Occipital lobe (tissue), 1 donor: ENCODE measurements at regions not wholly inside any gene's neighbourhood (a gene's known extent, or its start where the extent isn't known, plus 50 kb on each side); places are given as distances from the start of the nearest gene placed in this dataset.
A peak's percentile ranks its signal among the peaks of the same experiment; 100 is the strongest.

Experiments used
- DNase-seq: peaks from one replicate; lab custom pipeline; 2025; lab: John Stamatoyannopoulos, UW

GRCh38 chr9:73549991-73550390 lies 398.3 kb downstream of the ANXA1 start:
- no peak for DNase-seq

- no peak for DNase-seq
These were observed 401.6 kb downstream of the ANXA1 start for GRCh38 chr9:73553295-73553694.

- DNase-seq, result no peak
These were observed 406.8 kb downstream of the ANXA1 start for GRCh38 chr9:73558471-73558870.

DNA sequence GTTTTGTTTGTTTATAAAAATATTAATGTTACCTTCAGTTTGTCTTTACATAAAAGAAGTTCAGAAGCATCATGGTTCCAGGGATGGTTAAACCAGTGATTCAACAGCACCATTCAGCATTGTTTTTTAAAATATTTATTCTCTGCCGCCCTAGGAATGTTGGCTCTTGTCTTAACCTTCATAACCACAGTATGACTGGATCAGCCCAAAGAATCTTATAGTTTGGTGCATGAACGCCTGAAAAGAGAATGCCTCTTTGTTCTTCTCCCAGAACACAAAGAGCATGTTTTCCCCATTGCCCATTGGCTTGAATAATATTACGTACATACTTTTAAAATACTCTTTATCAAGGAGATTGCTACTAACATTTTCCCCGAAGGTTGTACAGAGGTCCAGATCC lies 413.4 kb downstream of the ANXA1 start:
- DNase-seq, result no peak

GRCh38 chr9:73565833-73566465 lies 414.3 kb downstream of the ANXA1 start:
- peak; percentile 22 for DNase-seq

GRCh38 chr9:73566627-73567026 lies 415.0 kb downstream of the ANXA1 start:
- DNase-seq, result no peak

DNA sequence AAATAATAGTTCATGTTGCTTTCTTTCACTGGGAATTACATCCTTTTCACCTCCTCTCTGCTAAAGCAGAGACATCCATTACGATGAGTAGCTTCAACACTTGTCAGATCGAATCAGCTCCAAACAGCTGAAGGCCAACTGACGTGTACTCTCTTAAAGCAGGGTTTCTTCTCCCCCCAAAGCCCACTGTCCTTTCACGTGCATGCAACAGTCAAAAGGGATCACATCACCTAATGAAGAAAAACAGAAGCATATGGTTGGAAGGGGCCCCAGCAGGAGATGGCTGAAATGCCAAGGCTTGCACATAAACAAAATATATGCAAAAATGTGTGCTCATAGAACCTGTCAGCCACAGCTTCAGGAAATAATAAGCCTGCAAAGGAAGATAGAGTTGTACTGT lies 421.6 kb downstream of the ANXA1 start:
- DNase-seq, result no peak

DNA sequence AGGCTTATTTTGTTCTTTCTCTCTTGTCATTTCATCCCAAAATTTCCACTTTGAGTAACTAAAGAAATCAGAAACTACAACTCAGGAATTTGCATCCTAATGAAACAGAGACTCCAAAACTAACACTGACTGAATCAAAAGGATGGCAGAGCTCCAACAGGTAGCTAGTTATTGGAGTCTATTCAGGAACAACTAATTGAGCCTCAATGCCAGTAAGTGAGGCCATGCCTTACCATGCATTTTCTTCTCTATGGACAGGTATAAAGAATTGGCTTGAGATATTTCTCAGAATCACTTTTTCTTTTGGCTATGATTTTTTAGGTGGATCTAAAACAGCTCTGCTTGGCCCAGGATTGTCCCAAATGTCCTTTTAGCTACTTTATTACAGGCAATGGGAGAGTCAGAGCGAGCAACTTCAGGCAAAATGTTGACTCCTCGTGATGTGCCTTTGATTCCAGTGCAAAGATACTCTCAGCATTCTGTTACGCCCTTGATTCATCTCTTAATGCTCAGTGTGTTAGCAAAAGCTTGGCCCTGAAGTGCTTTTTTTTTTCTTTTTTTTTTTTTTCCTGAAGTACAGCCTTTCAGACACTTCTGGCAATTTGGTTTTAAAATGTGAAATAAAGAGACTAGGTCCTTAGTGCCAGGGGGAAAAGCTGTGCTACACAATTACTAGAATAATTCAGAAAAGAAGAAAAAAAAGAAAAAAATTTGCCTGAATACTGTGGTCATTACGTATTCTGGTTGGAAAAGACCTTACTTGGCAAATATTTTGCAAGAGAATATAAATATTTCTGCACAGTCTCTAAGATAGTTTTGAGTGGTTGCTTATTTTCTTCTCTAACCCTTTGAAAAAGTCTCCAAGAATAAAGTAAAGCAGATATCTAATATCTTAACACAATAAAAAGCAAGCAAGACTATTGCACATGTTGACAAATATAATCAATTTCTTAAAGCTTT lies 423.7 kb downstream of the ANXA1 start:
- no peak for DNase-seq

DNA sequence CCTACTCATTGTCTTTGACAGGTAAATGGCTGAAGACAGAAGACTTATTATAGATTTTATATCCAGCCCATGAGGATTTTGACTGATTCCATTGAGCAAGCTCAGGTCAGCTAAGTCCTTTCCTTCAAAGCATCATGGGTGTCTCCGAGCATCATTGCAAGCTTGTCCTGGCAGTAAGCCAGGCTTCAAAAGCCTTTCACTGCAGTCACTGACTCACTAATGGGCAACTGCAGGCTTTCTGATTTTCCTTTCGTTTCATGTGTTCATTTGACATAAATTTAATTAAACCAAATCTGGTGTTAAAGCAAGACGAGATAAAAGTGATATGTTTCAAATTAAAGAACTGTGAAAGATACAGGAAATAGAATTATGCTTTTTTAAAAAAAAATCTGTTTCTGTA lies 426.2 kb downstream of the ANXA1 start:
- no peak for DNase-seq

GRCh38 chr9:73579823-73580222 lies 428.2 kb downstream of the ANXA1 start:
- no peak for DNase-seq

DNA sequence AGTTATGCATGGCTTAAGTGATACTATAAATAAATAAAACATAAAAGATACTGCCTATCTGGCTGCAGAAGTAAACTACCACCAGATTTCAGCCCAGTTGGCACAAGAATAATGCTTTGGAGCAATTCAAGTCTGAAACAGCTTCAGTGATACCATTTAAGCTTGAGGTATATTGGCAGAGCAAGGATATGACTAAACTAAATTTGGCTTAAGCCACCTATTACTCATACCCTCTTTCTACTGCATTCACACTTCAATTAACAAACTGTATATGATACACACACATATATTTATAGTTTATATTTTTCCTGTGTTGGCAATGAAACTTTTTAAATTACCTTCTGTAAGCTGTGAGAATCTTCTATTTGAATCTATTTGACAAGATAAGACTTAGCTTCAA lies 431.9 kb downstream of the ANXA1 start:
- DNase-seq, result no peak

DNA sequence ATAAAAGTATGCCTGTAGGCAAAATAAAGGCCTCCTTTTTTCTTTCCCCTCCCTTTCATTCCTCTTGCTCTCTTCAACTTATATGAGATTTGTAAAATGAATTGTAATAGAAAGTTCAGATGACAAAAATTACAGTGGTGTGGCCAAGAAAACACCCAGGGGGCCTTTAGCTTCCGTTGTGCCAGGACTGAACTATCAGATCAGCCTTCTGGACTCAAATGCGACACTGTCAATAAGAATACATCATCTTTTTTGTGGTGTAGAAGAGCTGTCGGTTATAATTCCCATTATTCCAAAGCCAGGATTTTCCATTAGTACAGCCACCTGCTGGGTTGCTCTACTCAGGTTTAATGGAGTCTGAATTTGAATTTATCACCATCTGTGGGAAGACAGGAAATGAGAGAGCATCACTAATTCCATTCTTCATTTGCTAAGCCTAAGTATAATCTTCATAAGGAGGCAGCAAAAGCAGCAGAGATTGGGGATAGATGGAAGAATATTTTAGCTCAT lies 443.4 kb downstream of the ANXA1 start:
- DNase-seq, result no peak

DNA sequence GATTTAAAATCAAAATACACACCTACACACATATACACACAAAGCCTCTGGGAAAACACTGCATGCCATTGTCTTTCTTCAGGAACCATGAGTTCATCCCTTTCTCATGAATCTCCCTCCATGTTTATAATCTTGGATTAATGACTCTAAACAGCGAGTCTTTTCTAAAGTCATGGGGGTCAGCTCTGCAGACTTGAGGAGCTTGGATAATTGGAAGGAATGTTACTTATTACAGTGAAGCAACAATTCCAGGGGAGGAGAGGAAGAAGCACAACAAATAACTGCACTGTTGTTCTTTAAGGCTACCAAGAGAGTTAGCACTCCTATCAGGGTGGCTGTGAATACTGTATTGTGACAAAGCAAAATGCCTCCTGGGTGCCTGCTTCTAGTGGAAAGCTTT lies 444.7 kb downstream of the ANXA1 start:
- no peak for DNase-seq

DNA sequence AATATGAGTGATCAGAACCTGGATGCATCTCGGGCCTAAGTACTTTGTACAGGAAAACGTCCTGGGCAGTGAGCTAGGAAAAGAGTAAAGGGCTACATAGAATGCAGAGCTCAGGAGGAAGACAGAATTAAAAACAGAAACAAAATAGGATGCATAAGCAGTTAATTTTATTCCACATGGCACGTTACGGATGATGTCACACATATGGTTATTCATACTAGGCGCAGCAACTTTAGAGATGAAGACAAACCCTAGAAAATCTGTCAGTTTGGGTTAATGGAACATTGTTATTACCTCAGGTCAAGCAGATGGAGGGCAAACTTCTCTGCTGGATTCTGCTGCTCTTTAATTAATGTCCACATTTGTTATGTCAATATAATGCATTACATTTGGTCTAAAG lies 445.4 kb downstream of the ANXA1 start:
- no peak for DNase-seq

DNA sequence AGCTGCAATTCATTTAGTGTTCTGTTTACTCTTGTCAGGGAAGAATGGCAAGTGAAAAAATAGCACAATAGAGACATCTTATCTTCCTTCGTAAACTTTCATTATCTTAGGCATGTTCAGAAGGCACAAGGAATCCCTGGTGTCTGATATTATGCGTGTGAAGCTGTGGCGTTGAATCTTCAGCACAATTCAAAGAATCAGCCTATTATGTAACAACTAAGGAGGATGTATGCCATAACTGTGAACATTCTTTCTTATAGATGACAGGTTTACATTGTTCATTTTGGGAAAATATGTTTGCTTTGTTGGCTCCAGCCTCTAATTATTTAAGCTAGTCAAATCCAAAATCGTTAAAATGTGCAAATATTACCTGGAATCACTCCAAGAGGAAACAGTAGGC lies 446.1 kb downstream of the ANXA1 start:
- no peak for DNase-seq

- DNase-seq, result no peak
These were observed 457.7 kb downstream of the ANXA1 start for GRCh38 chr9:73609381-73609780.

- DNase-seq, result no peak
These were observed 459.4 kb downstream of the ANXA1 start for GRCh38 chr9:73611032-73611431.

- DNase-seq, result peak; percentile 1
These were observed 461.5 kb downstream of the ANXA1 start for GRCh38 chr9:73613092-73613701.

DNA sequence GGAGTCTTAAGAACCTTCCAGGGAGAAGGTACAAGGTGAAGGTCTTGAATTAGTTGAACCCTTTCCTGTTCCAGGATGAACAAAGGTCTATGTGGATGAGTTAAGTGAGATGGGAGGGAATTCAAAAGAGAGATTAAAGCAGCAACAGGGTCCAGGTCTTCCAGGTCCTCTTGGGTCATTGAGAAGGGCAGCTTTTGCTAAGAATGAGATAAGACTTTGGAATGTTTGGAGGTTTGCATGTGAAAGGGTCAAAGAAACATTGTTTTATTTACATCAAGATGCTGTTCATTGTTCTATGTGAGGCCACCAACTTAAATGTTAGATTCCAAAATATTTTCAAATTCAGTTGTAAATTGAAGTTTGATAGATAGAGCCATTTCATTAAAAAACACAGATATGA lies 463.9 kb downstream of the ANXA1 start:
- DNase-seq, result no peak

DNA sequence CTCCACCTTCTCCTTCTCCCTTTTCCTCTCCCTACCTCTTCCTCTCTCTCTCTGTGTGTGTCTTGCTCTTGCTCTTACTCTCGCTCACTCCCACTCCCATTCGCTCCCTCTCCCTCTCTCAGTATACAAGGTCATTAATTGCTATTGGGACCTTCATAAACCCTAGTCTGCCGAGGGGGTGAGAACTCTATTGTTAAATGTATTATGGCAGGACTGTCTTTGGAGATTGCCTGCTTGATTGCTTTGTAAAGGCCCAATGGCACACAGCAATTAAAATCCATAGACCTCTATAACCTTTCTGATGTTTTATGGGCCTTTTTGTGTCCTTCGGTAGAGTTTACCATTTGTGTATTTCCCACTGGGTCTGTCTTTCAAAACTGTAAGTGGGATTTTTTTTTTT lies 465.9 kb downstream of the ANXA1 start:
- no peak for DNase-seq

GRCh38 chr9:73640971-73641370 lies 489.3 kb downstream of the ANXA1 start:
- no peak for DNase-seq

GRCh38 chr9:73643379-73644013 lies 491.8 kb downstream of the ANXA1 start:
- DNase-seq, result no peak
